ENCODE measurements at regions not wholly inside any gene's neighbourhood (a gene's known extent, or its start where the extent isn't known, plus 50 kb on each side); places are given as distances from the start of the nearest gene placed in this dataset.

GRCh38 chr3:76011121-76011520 is 225.8 kb upstream of the ZNF717 start:
- TF ChIP-seq CREB1 (IDR thresholded peaks at IDR 0.05; ENCODE audit: low read depth) (no peak), TAF1 (IDR thresholded peaks at IDR 0.05; ENCODE audit: low read depth) (no peak), EP300 (IDR thresholded peaks at IDR 0.05; ENCODE audit: borderline replicate concordance) (no peak), RAD21 (IDR thresholded peaks at IDR 0.05; ENCODE audit: low read depth) (no peak), TCF12 (IDR thresholded peaks at IDR 0.05; ENCODE audit: low read depth) (no peak), EGR1 (IDR thresholded peaks at IDR 0.05) (no peak), YY1 (IDR thresholded peaks at IDR 0.05; ENCODE audit: low read depth) (no peak), TEAD4 (IDR thresholded peaks at IDR 0.05) (no peak), USF1 (IDR thresholded peaks at IDR 0.05) (no peak), REST (IDR thresholded peaks at IDR 0.05; ENCODE audit: low read depth) (no peak), CEBPB (IDR thresholded peaks at IDR 0.05) (no peak)
